ENCODE measurements at regions not wholly inside any gene's neighbourhood (a gene's known extent, or its start where the extent isn't known, plus 50 kb on each side); places are given as distances from the start of the nearest gene placed in this dataset.

- TF ChIP-seq CTCF (conservative IDR thresholded peaks at IDR 0.05 in 1 of 2, IDR thresholded peaks at IDR 0.05 in 1 of 2; ENCODE audit: low read depth in 1 of 2, low read length in 2 of 2) (no peak), EZH2 (IDR thresholded peaks at IDR 0.05; ENCODE audit: low read length, missing control alignments) (no peak)
These were observed 443.2 kb upstream of the GYPC start for GRCh38 chr2:126212735-126213134.

All from fibroblast of lung (primary cell).